ENCODE measurements at regions not wholly inside any gene's neighbourhood (a gene's known extent, or its start where the extent isn't known, plus 50 kb on each side); places are given as distances from the start of the nearest gene placed in this dataset.

DNA sequence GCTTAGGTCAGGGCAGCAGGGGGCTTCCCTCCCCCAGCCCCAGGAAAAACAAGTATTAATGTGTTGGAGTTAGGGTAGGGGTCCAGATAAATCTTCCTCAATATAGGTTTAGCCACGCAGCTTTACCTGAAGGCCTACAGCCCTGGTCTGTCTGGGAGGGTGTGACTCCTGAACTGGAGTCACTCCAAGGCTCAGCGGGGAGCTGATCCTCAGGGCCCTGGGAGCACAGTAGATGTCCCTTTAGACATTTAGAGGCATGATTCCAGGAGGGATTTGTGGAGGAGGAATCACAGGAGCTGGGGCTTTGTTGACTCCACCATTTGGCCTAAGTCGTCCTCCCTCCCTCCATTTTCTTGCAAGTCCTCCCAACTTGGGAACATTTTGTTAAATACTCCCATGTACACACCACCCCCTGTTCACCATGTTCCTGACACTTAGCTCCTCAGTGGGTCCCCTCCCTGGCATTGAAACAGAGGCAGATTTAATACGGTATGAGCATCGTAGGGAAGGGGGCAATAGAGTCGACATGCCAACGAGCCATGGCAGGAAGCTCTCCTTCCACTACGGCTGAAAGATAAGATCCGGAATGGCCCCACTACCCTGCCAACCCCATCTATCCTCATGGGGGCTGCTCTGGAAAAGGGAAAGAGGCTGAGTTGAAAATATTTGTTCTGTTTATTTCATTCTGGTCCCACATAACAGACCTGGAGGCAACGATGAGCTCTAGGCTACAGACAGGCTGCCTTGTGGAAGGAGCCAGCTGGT is 69.0 kb upstream of the LARS2 start:
- Histone ChIP-seq H3K4me1 (ENCODE audit: control insufficient read depth, insufficient read depth, low read length) (no peaks in the 10 kb centered on the region), H3K36me3 (ENCODE audit: control insufficient read depth, insufficient read depth, low read length) (no peaks in the 10 kb centered on the region), H3K9me3 (ENCODE audit: control insufficient read depth, insufficient read depth, low read depth, low read length) (no peaks in the 10 kb centered on the region), H3K4me3 (ENCODE audit: low read depth in 2 of 2, low read length in 2 of 2) (no peak overlapping the region), H3K27me3 (ENCODE audit: control insufficient read depth, insufficient read depth, low read length) (no peaks in the 10 kb centered on the region), H3K27ac (ENCODE audit: low read length) (no peak overlapping the region)
- DNase-seq (ENCODE audit: low read depth, low spot score) (no peak), ATAC-seq (no peak)
- ChIA-PET CTCF (no interaction called here), POLR2A (no interaction called here)
- in situ Hi-C loops (cut with HindIII; ENCODE audit: low pct_unique_long_range_greater_than_20kb, low sequenced_read_pairs) (no loop called here), intact Hi-C loops (cut with micrococcal nuclease; ENCODE audit: unreplicated experiment) (no loop called here)
- TF ChIP-seq, protein P1, sequence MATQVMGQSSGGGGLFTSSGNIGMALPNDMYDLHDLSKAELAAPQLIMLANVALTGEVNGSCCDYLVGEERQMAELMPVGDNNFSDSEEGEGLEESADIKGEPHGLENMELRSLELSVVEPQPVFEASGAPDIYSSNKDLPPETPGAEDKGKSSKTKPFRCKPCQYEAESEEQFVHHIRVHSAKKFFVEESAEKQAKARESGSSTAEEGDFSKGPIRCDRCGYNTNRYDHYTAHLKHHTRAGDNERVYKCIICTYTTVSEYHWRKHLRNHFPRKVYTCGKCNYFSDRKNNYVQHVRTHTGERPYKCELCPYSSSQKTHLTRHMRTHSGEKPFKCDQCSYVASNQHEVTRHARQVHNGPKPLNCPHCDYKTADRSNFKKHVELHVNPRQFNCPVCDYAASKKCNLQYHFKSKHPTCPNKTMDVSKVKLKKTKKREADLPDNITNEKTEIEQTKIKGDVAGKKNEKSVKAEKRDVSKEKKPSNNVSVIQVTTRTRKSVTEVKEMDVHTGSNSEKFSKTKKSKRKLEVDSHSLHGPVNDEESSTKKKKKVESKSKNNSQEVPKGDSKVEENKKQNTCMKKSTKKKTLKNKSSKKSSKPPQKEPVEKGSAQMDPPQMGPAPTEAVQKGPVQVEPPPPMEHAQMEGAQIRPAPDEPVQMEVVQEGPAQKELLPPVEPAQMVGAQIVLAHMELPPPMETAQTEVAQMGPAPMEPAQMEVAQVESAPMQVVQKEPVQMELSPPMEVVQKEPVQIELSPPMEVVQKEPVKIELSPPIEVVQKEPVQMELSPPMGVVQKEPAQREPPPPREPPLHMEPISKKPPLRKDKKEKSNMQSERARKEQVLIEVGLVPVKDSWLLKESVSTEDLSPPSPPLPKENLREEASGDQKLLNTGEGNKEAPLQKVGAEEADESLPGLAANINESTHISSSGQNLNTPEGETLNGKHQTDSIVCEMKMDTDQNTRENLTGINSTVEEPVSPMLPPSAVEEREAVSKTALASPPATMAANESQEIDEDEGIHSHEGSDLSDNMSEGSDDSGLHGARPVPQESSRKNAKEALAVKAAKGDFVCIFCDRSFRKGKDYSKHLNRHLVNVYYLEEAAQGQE (IDR thresholded peaks at IDR 0.05; ENCODE audit: insufficient read depth in 1 of 2, low read depth in 2 of 2, low read length in 1 of 2): no peak
- TF ChIP-seq SIN3A (IDR thresholded peaks at IDR 0.05; ENCODE audit: borderline replicate concordance, insufficient read depth, low read depth, low read length): no peak
- no peak for TF ChIP-seq POLR2AphosphoS5 (IDR thresholded peaks at IDR 0.05; ENCODE audit: low read depth, low read length)
- BruUV-seq (replicated peaks): no TSS peak

DNA sequence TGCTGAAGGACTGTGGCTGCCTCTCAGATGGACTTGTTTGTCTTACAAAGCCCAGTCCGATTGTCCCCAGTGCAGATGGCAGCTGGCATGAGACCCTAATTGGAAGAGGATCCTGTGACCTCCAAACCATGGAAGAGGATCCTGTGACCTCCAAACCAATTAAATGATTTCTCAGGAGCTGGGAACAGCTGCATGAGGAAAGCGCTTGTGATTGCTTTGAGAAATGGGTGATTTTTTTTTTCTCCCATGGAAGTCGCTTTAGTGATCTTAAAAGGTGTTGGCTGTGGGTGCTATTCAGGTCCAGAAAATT is 68.4 kb upstream of the LARS2 start:
- POLR2A ChIA-PET: no interaction called here
- H3K27ac ChIP-seq (ENCODE audit: low read length): no peak overlapping the region
- BruUV-seq (replicated peaks): no TSS peak
- TF ChIP-seq, protein P2, sequence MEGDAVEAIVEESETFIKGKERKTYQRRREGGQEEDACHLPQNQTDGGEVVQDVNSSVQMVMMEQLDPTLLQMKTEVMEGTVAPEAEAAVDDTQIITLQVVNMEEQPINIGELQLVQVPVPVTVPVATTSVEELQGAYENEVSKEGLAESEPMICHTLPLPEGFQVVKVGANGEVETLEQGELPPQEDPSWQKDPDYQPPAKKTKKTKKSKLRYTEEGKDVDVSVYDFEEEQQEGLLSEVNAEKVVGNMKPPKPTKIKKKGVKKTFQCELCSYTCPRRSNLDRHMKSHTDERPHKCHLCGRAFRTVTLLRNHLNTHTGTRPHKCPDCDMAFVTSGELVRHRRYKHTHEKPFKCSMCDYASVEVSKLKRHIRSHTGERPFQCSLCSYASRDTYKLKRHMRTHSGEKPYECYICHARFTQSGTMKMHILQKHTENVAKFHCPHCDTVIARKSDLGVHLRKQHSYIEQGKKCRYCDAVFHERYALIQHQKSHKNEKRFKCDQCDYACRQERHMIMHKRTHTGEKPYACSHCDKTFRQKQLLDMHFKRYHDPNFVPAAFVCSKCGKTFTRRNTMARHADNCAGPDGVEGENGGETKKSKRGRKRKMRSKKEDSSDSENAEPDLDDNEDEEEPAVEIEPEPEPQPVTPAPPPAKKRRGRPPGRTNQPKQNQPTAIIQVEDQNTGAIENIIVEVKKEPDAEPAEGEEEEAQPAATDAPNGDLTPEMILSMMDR (IDR thresholded peaks at IDR 0.05): no peak
- TF ChIP-seq, protein P1 (IDR thresholded peaks at IDR 0.05; ENCODE audit: insufficient read depth in 1 of 2, low read depth in 2 of 2, low read length in 1 of 2): no peak
- no peak for TF ChIP-seq POLR2AphosphoS5 (IDR thresholded peaks at IDR 0.05; ENCODE audit: low read depth, low read length)
- TF ChIP-seq SIN3A (IDR thresholded peaks at IDR 0.05; ENCODE audit: borderline replicate concordance, insufficient read depth, low read depth, low read length): no peak
- TF ChIP-seq TCF7L2 (IDR thresholded peaks at IDR 0.05; ENCODE audit: low read depth, low read length): no peak
- DNase-seq (ENCODE audit: low read depth, low spot score) (no peak), ATAC-seq (no peak)
- intact Hi-C loops (cut with micrococcal nuclease; ENCODE audit: unreplicated experiment) (loop anchor here (10.0 kb wide), 1 partner anchor 295 kb away; the partner anchor contains the start of gene CLEC3B), in situ Hi-C loops (cut with HindIII; ENCODE audit: low pct_unique_long_range_greater_than_20kb, low sequenced_read_pairs) (no loop called here)
- H3K27me3 ChIP-seq (ENCODE audit: control insufficient read depth, insufficient read depth, low read length): no peaks in the 10 kb centered on the region
- no peaks in the 10 kb centered on the region for H3K9me3 ChIP-seq (ENCODE audit: control insufficient read depth, insufficient read depth, low read depth, low read length)
- H3K36me3 ChIP-seq (ENCODE audit: control insufficient read depth, insufficient read depth, low read length): no peaks in the 10 kb centered on the region
- CTCF ChIA-PET: no interaction called here
- no peaks in the 10 kb centered on the region for H3K4me1 ChIP-seq (ENCODE audit: control insufficient read depth, insufficient read depth, low read length)
- no peak overlapping the region for H3K4me3 ChIP-seq (ENCODE audit: low read depth in 2 of 2, low read length in 2 of 2)
